NOMO-1 (cell line): ENCODE measurements at regions not wholly inside any gene's neighbourhood (a gene's known extent, or its start where the extent isn't known, plus 50 kb on each side); places are given as distances from the start of the nearest gene placed in this dataset.
A peak's percentile ranks its signal among the peaks of the same experiment; 100 is the strongest.
"Not testable (repeated sequence)": the region's sequence is repeated elsewhere in the genome, so short reads cannot be mapped to it uniquely, and the experiment has no call there.

Source experiments
- DNase-seq, 2 experiments: peaks; one replicate each; lab custom pipeline; 2025; ENCODE audit not compliant: unreplicated experiment in 2 of 2; lab: John Stamatoyannopoulos, UW

GRCh38 chr7:121531175-121532070 is 135.3 kb upstream of the FAM3C start:
- DNase-seq: peak in 1 of 2 experiments; percentile 34

GRCh38 chr7:121530227-121531174 is 134.4 kb upstream of the FAM3C start:
- peak; percentile 16 to 34 for DNase-seq

DNA sequence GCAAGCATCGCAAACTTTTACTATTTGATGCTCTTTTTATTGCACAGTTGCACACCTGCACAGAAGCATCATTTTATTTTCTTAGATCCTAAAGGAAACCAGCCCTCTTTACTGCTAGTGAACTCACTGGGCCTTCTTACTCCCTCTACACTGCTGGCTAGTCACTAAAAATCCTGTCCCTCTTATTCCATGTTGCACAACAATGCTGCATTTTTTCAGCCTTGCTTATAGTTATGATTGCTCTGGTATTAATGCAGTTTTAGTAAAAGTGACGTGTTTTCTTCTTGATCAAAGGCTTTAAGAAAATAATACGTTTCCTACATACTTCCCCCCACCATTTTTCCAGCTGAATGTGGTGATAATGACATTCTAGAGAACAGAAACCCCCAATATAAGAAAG is 132.9 kb upstream of the FAM3C start:
- DNase-seq: no peak

DNA sequence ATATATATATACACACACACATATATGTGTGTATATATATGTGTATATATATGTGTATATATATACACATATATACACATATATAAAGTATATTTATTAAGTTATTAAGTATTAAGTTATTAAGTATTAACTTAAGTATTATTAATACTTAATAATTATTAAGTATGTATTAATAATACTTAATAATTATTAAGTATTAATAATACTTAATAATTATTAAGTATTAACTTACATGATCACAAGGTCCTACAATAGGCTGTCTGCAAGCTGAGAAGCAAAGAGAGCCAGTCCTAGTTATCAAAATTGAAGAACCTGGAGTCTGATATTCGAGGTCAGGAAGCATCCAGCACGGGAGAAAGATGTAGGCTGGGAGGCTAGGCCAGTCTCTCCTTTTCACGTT is 130.1 kb upstream of the FAM3C start:
- not testable (repeated sequence) for DNase-seq

- no peak for DNase-seq
Measured at GRCh38 chr7:121525155-121525819, 129.2 kb upstream of the FAM3C start.

GRCh38 chr7:121521711-121522400 is 125.7 kb upstream of the FAM3C start:
- no peak for DNase-seq

DNA sequence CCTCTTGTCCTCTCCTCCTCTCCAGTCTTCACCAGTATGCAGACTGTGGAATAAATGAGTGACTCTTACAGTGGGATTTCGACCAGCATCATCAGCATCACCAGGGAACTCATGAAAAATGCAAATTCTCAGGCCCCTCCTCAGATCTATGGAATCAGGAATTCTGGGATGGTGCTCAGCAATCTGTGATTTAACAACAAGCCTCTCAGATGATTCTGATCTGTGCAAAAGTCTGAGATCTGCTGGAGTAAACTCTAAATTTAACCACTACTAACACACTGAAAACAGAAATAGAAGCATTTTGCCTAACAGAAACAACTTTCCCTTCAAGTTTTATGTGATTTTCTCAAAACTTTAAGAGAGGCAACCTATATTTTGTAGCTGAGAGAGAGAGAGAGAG is 124.8 kb upstream of the FAM3C start:
- DNase-seq: no peak

GRCh38 chr7:121519548-121520521 is 123.7 kb upstream of the FAM3C start:
- DNase-seq: no peak

GRCh38 chr7:121517591-121517990 is 121.5 kb upstream of the FAM3C start:
- DNase-seq: peak in 1 of 2 experiments; percentile 58

DNA sequence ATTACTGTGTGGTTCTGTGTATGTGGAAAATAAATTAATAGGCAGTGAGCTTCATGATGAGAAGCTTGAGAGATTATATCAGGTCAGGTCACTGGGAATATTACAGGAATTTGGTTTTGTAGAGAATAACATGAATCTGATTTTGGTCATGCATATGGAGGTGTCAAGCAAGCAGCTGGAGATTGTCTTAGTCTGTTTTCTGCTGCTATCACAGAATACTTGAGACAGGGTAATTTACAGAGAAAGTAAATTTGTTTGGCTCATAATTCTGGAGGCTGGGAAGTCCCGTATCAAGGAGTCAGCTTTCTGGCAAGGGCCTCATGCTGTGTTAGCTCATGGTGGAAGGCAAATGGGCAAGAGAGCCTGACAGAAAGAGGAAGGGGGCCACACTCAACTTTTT is 120.7 kb upstream of the FAM3C start:
- DNase-seq: no peak

- DNase-seq: no peak
Measured at GRCh38 chr7:121515630-121516401, 119.7 kb upstream of the FAM3C start.

- no peak for DNase-seq
Measured at GRCh38 chr7:121515229-121515628, 119.1 kb upstream of the FAM3C start.

- no peak for DNase-seq
Measured at GRCh38 chr7:121513105-121513504, 117.0 kb upstream of the FAM3C start.

DNA sequence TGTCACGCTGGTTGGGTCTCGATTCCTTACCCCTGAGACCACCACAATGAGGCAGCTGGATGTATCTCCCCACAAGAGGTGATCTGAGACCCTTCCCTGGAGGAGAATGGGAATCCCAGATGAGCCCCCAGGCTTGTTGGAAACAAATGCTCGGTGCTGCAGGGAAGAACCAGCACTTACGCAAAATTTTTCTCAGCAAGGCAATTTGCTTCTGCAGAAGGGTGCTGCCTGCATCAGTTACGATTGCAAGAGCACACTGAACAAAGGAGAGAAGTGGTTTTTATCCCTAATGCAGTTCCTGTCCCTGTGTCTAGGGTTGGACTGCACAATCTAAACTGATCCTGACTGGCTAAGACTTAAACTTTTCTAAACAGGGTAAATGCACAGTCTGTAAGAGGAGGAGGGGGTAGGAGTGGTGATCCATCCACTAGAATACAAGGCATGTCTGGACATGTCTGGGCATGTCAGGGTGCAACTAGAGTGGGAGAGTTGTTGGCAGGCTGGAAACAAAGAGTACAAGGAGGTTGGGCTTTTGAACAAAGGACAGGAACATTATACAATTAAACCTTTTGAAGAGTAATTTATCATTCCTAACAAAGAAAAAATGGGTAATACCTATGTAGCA is 114.9 kb upstream of the FAM3C start:
- DNase-seq: no peak

DNA sequence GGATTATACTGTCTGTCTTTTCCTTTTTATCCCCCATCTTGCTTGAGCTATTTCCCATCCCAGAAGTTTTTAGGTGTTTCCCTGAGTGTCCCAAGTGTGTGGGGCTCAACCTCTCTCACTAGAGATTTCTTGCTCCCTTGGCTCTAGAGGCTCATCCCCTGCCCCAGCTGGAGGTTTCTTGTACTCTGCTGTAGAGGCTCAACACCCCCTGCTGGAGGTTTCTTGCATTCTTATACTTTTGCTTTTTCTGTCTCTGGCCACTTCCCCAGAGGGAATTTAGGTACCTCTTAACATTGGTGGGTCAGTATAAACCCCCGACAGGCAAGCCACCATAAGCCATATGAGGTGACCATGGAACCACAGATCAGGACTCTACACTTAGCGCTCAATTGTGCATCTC is 114.2 kb upstream of the FAM3C start:
- no peak for DNase-seq

- no peak for DNase-seq
Measured at GRCh38 chr7:121505540-121506182, 109.6 kb upstream of the FAM3C start.

DNA sequence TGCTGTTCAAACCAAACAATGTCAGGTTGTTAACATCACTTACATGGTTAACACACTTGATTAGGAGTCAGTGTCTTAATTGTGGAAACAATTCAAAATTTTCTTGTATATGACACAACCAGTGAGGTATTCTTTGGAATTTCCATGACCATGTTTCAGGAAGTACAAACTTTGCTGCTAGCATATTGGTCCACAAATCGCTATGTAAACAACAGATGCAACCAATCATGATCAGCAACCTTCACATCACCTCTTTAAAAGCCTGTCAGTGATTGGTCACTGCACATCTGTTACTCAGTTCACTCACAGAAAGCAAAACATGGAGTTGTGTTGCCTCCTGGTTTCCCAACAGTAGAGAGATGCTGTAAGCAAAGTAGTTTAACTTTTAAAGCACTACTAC is 108.9 kb upstream of the FAM3C start:
- DNase-seq: no peak

- DNase-seq: no peak
Measured at GRCh38 chr7:121504482-121504881, 108.4 kb upstream of the FAM3C start.
